Stimulated activated CD4-positive, alpha-beta T cell treated with anti-CD3 and anti-CD28 coated beads, Interleukin-2, amount 100 ng/mL, for 24 hours (primary cell): ENCODE measurements at regions not wholly inside any gene's neighbourhood (a gene's known extent, or its start where the extent isn't known, plus 50 kb on each side); places are given as distances from the start of the nearest gene placed in this dataset.

Experiments used
- DNase-seq, 2 donors: peaks; one replicate each; pipeline ENCODE4 v3.0.0-alpha.2; 2020

DNA sequence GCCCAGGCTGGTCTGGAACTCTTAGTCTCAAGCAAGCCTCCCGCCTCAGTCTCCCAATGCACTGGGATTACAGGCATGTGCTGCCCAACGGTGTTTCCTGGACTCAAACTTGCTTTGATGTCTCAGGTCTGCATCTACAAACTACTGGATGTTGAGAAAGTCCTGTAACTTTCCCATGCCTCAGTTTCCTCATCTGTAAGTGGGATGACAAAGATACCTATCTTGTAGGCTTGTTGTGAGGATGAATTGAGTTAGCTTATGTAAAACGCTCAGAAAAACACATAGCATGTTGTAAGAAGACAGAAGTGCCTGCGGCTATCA, 63.6 kb upstream of the NUDT4 start:
- DNase-seq: no peak

DNA sequence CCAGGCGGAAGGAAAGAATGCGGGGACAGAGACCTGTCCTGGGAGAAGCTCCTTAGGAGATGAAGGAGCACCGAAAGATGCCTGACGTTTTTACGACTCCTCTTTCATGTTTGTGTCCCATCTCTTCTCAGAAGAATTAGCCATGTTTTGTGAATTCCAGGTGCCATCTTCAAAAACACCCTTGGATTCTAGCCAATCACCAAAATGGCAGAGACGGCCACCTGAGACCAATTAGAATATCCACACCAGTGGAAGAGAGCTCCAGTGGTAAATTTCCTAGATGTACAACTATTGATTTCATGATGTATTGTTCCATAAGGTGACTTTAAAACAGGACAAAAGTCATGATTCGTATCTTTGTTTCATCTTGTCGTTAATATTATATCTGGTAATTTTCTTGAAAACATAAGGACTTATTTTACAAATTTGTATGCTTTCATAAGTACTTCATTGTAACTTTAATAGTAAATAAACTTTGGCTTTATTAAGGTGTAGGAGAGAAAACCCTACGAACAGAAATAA, 62.3 kb upstream of the NUDT4 start:
- no peak for DNase-seq

DNA sequence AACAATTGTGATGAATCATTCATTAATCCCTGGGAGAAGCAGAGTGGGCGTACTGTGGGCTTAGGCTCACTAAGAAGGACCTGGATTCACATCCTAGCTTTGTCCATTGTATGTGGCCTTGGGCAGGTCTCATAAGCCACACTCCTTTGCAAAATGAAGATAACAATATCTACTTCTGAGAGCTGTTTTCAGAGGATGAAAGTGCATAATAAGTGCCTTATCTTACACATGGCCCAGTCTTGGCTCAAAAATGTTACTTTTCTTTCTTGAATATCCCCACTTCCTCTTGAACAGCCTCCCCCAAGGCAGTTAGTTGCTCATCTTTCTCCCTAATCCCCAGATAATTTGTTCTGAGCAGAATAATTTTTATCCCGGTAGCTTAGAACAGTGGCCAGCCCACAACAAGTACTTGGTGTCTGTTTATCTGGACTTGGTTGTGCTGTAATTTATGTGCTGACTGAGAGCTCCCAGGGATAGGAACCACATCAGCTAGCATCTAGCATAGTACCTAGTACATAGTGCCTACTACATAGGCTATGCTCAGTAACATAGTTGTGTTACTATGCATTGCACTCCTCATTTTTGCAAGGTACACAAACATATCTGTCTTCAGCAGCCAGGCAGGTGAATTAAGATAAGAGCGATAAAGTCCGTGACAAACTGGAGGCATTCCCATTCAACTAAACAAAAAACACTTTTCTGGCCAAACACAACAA, 61.7 kb upstream of the NUDT4 start:
- DNase-seq: no peak

DNA sequence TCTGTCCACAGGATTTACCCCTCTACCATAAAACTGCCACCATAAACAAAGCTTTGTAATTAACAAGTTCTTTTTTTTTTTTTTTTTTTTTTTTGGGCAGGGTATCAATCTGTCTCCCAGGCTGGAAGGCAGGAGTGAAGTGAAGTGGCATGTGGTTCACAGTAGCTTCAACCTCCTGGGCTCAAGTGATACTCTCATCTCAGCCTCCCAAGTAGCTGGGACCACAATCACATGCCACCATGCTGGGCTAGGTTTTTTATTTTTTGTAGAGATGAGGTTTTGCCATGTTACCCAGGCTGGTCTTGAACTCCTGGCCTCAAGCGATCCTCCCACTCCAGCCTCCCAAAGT, 61.1 kb upstream of the NUDT4 start:
- no peak for DNase-seq

DNA sequence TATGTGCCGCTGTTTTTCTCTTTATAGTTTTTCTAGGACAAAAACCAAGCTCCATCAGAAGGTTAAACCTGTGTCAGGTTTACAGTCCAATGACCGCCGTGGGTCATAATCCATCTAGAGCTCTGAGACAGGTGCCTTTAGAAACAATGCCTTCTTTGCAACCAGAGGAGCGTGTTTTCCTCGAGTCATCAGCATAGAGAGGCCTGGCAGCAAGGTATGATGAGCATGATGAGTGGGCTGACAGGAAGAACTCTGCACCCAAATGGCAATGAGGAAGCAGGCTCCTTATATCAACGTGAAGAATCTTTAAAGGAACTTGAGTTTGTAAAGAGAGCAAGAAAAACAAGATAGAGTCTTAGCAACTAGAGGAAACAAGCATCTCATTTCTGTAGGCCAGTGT, 60.5 kb upstream of the NUDT4 start:
- DNase-seq: no peak

DNA sequence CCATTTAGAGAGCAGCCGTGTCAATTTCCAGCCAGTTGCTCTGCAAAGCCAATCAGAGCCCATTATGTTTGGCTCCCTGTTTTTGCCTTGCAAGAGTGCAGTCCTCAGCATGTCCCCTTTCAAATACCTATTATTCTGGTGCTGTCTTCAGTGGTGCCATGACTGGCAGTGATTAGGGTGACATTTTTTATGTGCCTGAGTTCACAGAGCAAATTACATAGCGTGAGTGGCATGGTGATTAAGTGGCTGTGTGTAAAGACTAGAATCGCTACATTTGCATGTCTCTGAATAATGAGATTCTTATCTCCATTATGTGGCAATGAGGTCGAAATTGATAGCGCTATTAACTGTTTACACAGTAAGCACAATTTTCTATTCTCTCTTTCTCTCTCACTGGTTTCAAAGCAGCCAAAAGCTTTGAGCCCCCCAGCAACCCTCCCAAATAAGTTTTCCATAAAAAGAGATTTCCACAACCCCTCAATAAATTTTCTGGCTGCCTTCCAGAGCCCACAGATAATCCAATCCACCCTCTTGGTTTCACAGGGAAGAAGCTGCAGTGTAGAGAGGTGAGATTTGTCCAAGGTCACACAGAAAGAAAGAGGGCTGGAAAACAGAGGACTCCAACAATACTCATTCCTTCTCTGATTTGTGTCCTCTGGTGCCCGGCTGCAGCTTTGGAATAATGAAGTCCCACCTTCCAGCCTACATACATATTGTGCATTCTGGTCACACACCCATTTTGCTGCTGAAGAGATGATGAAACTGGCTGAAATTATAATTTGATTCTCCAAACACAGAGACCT, 58.8 kb upstream of the NUDT4 start:
- DNase-seq: no peak

DNA sequence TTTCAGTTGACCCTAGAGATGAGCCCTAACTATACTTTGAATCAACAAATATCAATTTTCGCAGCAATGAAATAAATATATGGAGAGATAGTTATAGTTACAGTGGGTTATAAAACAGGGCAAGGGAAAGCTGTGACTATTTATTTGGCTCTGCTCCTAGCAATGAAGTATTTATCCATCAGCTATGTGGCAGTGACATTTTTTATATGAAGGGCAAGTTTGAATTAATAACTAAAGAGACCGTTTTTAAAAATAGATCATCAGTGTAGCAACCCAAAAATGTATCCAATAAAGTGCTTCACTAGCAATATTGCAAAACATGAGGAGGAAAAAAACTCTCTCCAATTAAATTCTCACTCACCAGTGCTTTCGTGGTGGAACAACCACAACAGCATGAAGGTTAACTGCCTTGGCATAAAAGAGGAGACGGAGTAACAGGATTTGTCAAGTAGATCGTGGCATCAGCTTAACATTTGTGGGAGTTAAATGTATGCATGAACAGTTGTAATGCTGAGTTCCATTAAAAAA, 58.1 kb upstream of the NUDT4 start:
- no peak for DNase-seq

DNA sequence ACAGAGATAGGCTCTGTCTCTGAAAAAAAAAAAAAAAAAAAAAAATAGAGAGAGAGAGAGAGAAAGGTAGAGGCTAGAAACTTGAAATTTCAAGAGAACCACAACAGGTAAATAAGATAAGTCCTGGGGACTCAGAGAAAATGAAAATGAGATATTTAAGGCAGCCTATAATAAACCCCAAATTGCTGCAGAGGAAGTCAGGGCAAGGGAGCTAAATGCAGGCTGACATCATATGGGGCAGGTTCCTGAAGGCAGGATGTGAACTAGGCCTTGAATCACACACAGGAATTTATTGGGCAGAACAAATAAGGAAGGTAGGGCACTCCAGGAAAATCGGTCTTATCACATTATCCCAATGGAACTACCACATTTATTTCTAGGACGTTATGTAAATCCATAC, 54.9 kb upstream of the NUDT4 start:
- no peak for DNase-seq

DNA sequence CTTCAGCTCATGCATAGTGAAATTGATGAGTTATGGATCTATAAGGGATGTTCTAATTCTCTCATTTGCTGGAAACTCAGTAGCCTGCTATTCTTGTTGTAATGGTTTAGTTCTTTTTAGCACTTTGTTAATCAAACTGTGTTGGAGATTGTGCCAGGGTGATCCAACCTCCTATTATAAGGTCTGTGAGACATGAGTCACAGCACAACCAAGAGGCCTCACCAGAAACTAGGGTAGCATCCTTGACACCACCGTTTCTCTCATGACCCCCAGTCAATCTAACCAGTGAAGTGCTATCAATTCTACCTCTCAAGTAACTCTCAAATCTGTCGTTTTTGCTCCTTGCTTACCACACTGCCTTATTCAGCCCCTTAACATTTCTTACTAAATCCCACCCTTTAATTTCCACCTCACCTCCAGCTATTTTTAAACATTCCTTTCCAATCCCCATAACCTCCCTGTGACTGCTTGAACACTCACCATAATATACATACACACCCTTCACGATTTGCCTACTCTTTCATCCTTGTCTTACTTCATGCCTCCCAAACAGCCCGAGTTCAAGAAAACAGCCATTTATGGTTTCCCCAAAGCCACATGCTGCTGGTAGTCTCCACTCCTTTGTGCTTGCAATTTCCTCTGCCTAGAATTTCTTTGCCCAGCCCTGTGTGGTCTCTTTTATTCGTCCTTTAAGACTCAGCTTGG, 53.9 kb upstream of the NUDT4 start:
- no peak for DNase-seq

DNA sequence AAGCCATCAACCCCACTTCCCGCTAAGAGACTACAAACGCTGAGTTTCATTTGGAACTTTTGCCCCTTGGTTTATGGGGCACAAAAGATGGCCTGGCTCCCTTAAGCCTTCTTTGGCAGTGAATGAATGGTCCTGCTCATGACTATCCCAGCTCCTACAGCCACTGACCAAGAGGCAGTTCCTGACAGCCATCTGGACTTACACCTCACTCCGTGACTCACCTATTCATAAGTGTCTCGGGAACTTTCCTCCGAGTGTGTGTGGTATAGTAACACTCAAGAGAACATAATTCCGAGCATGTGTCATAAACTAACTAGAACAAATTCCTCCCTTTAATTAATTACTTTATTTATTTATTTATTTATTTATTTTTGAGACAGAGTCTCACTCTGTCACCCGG, 51.9 kb upstream of the NUDT4 start:
- DNase-seq: no peak
